Stomach smooth muscle (tissue), 2 donors: ENCODE measurements at regions not wholly inside any gene's neighbourhood (a gene's known extent, or its start where the extent isn't known, plus 50 kb on each side); places are given as distances from the start of the nearest gene placed in this dataset.

Source experiments
- H3K27ac ChIP-seq: one replicate; pipeline ENCODE4 v1.7.0; 2013; ENCODE audit warnings: mild to moderate bottlenecking, low read length, inconsistent platforms
- H3K27me3 ChIP-seq, 2 donors: one replicate each; pipeline ENCODE4 v1.7.0; 2013; ENCODE audit warnings: low read length in 2 of 2; ENCODE audit not compliant: insufficient read depth in 2 of 2, control insufficient read depth in 1 of 2
- H3K36me3 ChIP-seq, 2 donors: one replicate each; pipeline ENCODE4 v1.7.0; 2013; ENCODE audit warnings: low read length in 2 of 2; ENCODE audit not compliant: control insufficient read depth in 2 of 2, insufficient read depth in 2 of 2
- H3K4me1 ChIP-seq: one replicate; pipeline ENCODE4 v1.7.0; 2013; ENCODE audit warnings: low read length; ENCODE audit not compliant: control insufficient read depth, insufficient read depth
- H3K4me3 ChIP-seq, 2 donors: one replicate each; pipeline ENCODE4 v1.7.0; 2013; ENCODE audit warnings: low read length in 2 of 2
- H3K9ac ChIP-seq, 2 donors: one replicate each; pipeline ENCODE4 v1.7.0; 2013; ENCODE audit warnings: low read length in 2 of 2, mild to moderate bottlenecking in 1 of 2
- H3K9me3 ChIP-seq, 2 donors: one replicate each; pipeline ENCODE4 v1.7.0; 2013; ENCODE audit warnings: low read length in 2 of 2; ENCODE audit not compliant: control insufficient read depth in 2 of 2
- donor health status: healthy.
- donor health status: Pancreatic carcinoma.

- no peak overlapping the region for H3K9ac ChIP-seq
- peaks cover 23 to 31% of the 10 kb centered on the region in 2 donors for H3K27me3 ChIP-seq
- no peaks in the 10 kb centered on the region for H3K36me3 ChIP-seq
- H3K9me3 ChIP-seq: no peaks in the 10 kb centered on the region
- H3K4me1 ChIP-seq: no peaks in the 10 kb centered on the region
- H3K4me3 ChIP-seq: no peak overlapping the region
- H3K27ac ChIP-seq: no peak overlapping the region
These were observed 182.0 kb upstream of the PPP1R26 start for GRCh38 chr9:135297456-135298075.

- Histone ChIP-seq H3K36me3 (no peaks in the 10 kb centered on the region), H3K27ac (no peak overlapping the region), H3K4me1 (no peaks in the 10 kb centered on the region), H3K9me3 (no peaks in the 10 kb centered on the region), H3K4me3 (no peak overlapping the region), H3K27me3 (peaks cover 30 to 40% of the 10 kb centered on the region in 2 donors), H3K9ac (no peak overlapping the region)
These were observed 180.4 kb upstream of the PPP1R26 start for GRCh38 chr9:135299239-135299590.

- Histone ChIP-seq H3K4me1 (no peaks in the 10 kb centered on the region), H3K9me3 (no peaks in the 10 kb centered on the region), H3K27me3 (peaks cover 30 to 40% of the 10 kb centered on the region in 2 donors)
These were observed 179.8 kb upstream of the PPP1R26 start for GRCh38 chr9:135299651-135300345.

GRCh38 chr9:135300346-135301141 lies 179.0 kb upstream of the PPP1R26 start:
- no peaks in the 10 kb centered on the region for H3K9me3 ChIP-seq
- no peak overlapping the region for H3K9ac ChIP-seq
- peaks cover 32 to 40% of the 10 kb centered on the region in 2 donors for H3K27me3 ChIP-seq
- no peak overlapping the region for H3K27ac ChIP-seq
- H3K4me3 ChIP-seq: no peak overlapping the region
- no peaks in the 10 kb centered on the region for H3K36me3 ChIP-seq
- H3K4me1 ChIP-seq: no peaks in the 10 kb centered on the region

More at GRCh38 chr9:135299651-135300345, 179.8 kb upstream of the PPP1R26 start:
- Histone ChIP-seq H3K27ac (no peak overlapping the region), H3K4me3 (no peak overlapping the region), H3K9ac (no peak overlapping the region), H3K36me3 (no peaks in the 10 kb centered on the region)

GRCh38 chr9:135301271-135302263 lies 178.0 kb upstream of the PPP1R26 start:
- no peak overlapping the region for H3K27ac ChIP-seq
- no peak overlapping the region for H3K9ac ChIP-seq
- H3K36me3 ChIP-seq: no peaks in the 10 kb centered on the region
- no peak overlapping the region for H3K4me3 ChIP-seq
- H3K27me3 ChIP-seq: peaks cover 34 to 41% of the 10 kb centered on the region in 2 donors
- H3K9me3 ChIP-seq: no peaks in the 10 kb centered on the region
- H3K4me1 ChIP-seq: no peaks in the 10 kb centered on the region

GRCh38 chr9:135302329-135303279 lies 177.0 kb upstream of the PPP1R26 start:
- Histone ChIP-seq H3K9me3 (no peaks in the 10 kb centered on the region), H3K4me1 (peaks cover 3% of the 10 kb centered on the region), H3K4me3 (no peak overlapping the region), H3K27ac (no peak overlapping the region), H3K9ac (no peak overlapping the region), H3K27me3 (peaks cover 38 to 47% of the 10 kb centered on the region in 2 donors), H3K36me3 (no peaks in the 10 kb centered on the region)

GRCh38 chr9:135303280-135303647 lies 176.3 kb upstream of the PPP1R26 start:
- Histone ChIP-seq H3K9me3 (no peaks in the 10 kb centered on the region), H3K27ac (no peak overlapping the region), H3K4me3 (no peak overlapping the region), H3K9ac (no peak overlapping the region), H3K4me1 (peaks cover 3% of the 10 kb centered on the region), H3K27me3 (peaks cover 38 to 45% of the 10 kb centered on the region in 2 donors), H3K36me3 (no peaks in the 10 kb centered on the region)

- Histone ChIP-seq H3K4me1 (peaks cover 3% of the 10 kb centered on the region), H3K9me3 (no peaks in the 10 kb centered on the region), H3K27ac (no peak overlapping the region), H3K36me3 (no peaks in the 10 kb centered on the region), H3K4me3 (no peak overlapping the region), H3K9ac (no peak overlapping the region), H3K27me3 (peaks cover 40 to 46% of the 10 kb centered on the region in 2 donors)
These were observed 175.6 kb upstream of the PPP1R26 start for GRCh38 chr9:135303865-135304499.

- no peak overlapping the region for H3K4me3 ChIP-seq
- peaks cover 39 to 46% of the 10 kb centered on the region in 2 donors for H3K27me3 ChIP-seq
- H3K9me3 ChIP-seq: no peaks in the 10 kb centered on the region
- H3K4me1 ChIP-seq: peaks cover 3% of the 10 kb centered on the region
- no peak overlapping the region for H3K27ac ChIP-seq
- H3K9ac ChIP-seq: no peak overlapping the region
- H3K36me3 ChIP-seq: no peaks in the 10 kb centered on the region
These were observed 174.7 kb upstream of the PPP1R26 start for GRCh38 chr9:135304886-135305285.
